ENCODE measurements at regions not wholly inside any gene's neighbourhood (a gene's known extent, or its start where the extent isn't known, plus 50 kb on each side); places are given as distances from the start of the nearest gene placed in this dataset.

DNA sequence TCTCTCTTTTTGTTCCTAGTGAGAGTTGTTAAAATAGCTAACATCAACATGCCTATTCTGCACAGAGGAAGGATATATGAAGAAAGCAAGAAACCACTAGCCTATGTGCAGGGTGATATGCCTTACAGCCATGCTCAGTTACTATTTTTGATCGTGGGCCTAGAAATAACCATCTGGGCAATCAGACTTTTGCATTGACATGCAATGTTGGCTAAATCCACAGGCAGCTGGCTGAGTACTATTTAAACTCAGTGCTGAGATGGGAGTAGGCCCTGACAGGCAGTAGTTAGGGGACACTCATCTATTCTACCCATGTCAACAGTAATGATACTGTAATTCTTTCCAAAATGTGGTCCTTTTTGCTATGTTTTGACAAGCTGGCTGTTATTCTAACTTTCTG, 89.6 kb downstream of the HDGFL1 start:
- Histone ChIP-seq H3K27ac (no peak overlapping the region), H3K4me1 (no peaks in the 10 kb centered on the region), H3K9me3 (no peaks in the 10 kb centered on the region), H3K4me3 (no peak overlapping the region), H3K36me3 (no peaks in the 10 kb centered on the region), H3K27me3 (no peaks in the 10 kb centered on the region)
- intact Hi-C loops (cut with DNase I): no loop called here
- DNase-seq (no peak), ATAC-seq (no peak)
- no peak for TF ChIP-seq CTCF (IDR thresholded peaks at IDR 0.05)

- Histone ChIP-seq H3K9me3 (no peaks in the 10 kb centered on the region), H3K27ac (no peak overlapping the region), H3K4me3 (no peak overlapping the region), H3K27me3 (no peaks in the 10 kb centered on the region), H3K4me1 (peaks cover 11% of the 10 kb centered on the region), H3K36me3 (no peaks in the 10 kb centered on the region)
- no peak for DNase-seq
- no peak for ATAC-seq
- intact Hi-C loops (cut with DNase I): no loop called here
- TF ChIP-seq CTCF (IDR thresholded peaks at IDR 0.05): no peak
These were observed 95.6 kb downstream of the HDGFL1 start for GRCh38 chr6:22664968-22665367.

GRCh38 chr6:22666021-22666420, 96.7 kb downstream of the HDGFL1 start:
- ATAC-seq (no peak), DNase-seq (no peak)
- Histone ChIP-seq H3K27me3 (no peaks in the 10 kb centered on the region), H3K27ac (no peak overlapping the region), H3K4me3 (no peak overlapping the region), H3K4me1 (peaks cover 11% of the 10 kb centered on the region), H3K9me3 (no peaks in the 10 kb centered on the region), H3K36me3 (no peaks in the 10 kb centered on the region)
- TF ChIP-seq CTCF (IDR thresholded peaks at IDR 0.05): no peak
- intact Hi-C loops (cut with DNase I): no loop called here

DNA sequence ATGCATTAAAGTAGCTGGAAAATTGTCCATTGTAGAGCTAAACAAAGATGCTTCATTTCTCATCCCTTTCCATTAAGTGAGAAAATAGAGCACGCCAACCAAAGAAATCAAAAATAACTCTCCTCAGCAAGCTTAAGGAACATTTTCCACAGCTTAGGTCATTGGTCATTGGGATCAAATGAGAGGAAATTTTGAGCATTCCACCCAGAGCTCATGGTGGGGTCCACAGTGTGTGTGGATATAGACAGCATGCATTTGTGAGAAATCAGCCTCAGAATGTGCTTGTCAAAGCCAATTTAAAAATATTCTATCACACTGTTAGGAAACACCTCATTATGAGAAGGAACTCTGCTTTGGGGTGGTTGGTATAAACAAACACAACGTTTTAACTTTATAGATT, 97.2 kb downstream of the HDGFL1 start:
- ATAC-seq (no peak), DNase-seq (no peak)
- intact Hi-C loops (cut with DNase I): no loop called here
- H3K27me3 ChIP-seq: no peaks in the 10 kb centered on the region
- no peak for TF ChIP-seq CTCF (IDR thresholded peaks at IDR 0.05)
- H3K4me1 ChIP-seq: peaks cover 11% of the 10 kb centered on the region
- H3K4me3 ChIP-seq: no peak overlapping the region
- H3K27ac ChIP-seq: no peak overlapping the region
- no peaks in the 10 kb centered on the region for H3K9me3 ChIP-seq
- H3K36me3 ChIP-seq: no peaks in the 10 kb centered on the region

GRCh38 chr6:22667855-22668254, 98.5 kb downstream of the HDGFL1 start:
- Histone ChIP-seq H3K4me1 (peaks cover 11% of the 10 kb centered on the region), H3K4me3 (no peak overlapping the region), H3K9me3 (no peaks in the 10 kb centered on the region), H3K27ac (no peak overlapping the region), H3K27me3 (no peaks in the 10 kb centered on the region), H3K36me3 (no peaks in the 10 kb centered on the region)
- intact Hi-C loops (cut with DNase I): no loop called here
- DNase-seq: no peak
- ATAC-seq: no peak
- no peak for TF ChIP-seq CTCF (IDR thresholded peaks at IDR 0.05)

GRCh38 chr6:22668307-22668706, 98.9 kb downstream of the HDGFL1 start:
- no peak for DNase-seq
- intact Hi-C loops (cut with DNase I): no loop called here
- Histone ChIP-seq H3K27me3 (no peaks in the 10 kb centered on the region), H3K4me3 (no peak overlapping the region), H3K4me1 (peaks cover 11% of the 10 kb centered on the region), H3K9me3 (no peaks in the 10 kb centered on the region), H3K27ac (no peak overlapping the region), H3K36me3 (no peaks in the 10 kb centered on the region)
- TF ChIP-seq CTCF (IDR thresholded peaks at IDR 0.05): no peak
- no peak for ATAC-seq
